Mucosa of rectum (tissue), 2 donors: ENCODE measurements at regions not wholly inside any gene's neighbourhood (a gene's known extent, or its start where the extent isn't known, plus 50 kb on each side); places are given as distances from the start of the nearest gene placed in this dataset.

Source experiments
- H3K27ac ChIP-seq, 2 donors: one replicate each; pipeline ENCODE4 v1.7.0; 2013; ENCODE audit warnings: inconsistent platforms in 2 of 2, low read depth in 2 of 2, low read length in 2 of 2
- H3K27me3 ChIP-seq, 2 donors: one replicate each; pipeline ENCODE4 v1.7.0; 2013; ENCODE audit warnings: low read length in 2 of 2; ENCODE audit not compliant: control insufficient read depth in 2 of 2, insufficient read depth in 2 of 2
- H3K36me3 ChIP-seq, 2 donors: one replicate each; pipeline ENCODE4 v1.7.0; 2013; ENCODE audit warnings: low read length in 2 of 2; ENCODE audit not compliant: control insufficient read depth in 2 of 2, insufficient read depth in 2 of 2
- H3K4me1 ChIP-seq, 2 donors: one replicate each; pipeline ENCODE4 v1.7.0; 2013; ENCODE audit warnings: low read length in 2 of 2, mild to moderate bottlenecking in 1 of 2; ENCODE audit not compliant: control insufficient read depth in 2 of 2, insufficient read depth in 2 of 2
- H3K4me3 ChIP-seq, 2 donors: one replicate each; pipeline ENCODE4 v1.7.0; 2013; ENCODE audit warnings: low read length in 2 of 2
- H3K9ac ChIP-seq, 2 donors: one replicate each; pipeline ENCODE4 v1.7.0; 2013; ENCODE audit warnings: low read length in 2 of 2, low read depth in 1 of 2, mild to moderate bottlenecking in 1 of 2
- H3K9me3 ChIP-seq, 2 donors: one replicate each; pipeline ENCODE4 v1.7.0; 2013; ENCODE audit warnings: low read length in 2 of 2; ENCODE audit not compliant: control insufficient read depth in 2 of 2
- donor health status: healthy.
- donor health status: Normal muscosa, but diverticular disease.

DNA sequence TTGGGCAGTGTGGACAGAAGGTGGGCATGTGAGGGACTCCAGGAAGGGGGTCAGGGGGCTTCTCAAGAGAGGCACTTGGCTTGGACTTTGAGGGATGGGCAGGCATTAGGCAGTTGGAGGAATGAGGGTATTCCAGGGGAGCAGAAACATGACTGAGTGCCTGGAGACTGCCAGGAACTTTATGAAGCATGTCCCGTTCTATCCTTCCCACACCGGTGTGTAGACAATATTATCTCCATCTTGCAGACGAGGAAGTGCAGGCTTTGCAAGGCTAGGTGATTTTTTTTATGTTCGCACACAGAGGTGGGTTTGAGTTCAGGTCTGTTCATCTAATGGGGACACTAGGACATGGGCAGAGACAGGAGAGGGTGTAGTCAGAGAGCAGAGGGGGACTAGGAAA, 162.7 kb downstream of the RPS24 start:
- H3K9ac ChIP-seq, result no peak overlapping the region
- H3K36me3 ChIP-seq, result no peaks in the 10 kb centered on the region

DNA sequence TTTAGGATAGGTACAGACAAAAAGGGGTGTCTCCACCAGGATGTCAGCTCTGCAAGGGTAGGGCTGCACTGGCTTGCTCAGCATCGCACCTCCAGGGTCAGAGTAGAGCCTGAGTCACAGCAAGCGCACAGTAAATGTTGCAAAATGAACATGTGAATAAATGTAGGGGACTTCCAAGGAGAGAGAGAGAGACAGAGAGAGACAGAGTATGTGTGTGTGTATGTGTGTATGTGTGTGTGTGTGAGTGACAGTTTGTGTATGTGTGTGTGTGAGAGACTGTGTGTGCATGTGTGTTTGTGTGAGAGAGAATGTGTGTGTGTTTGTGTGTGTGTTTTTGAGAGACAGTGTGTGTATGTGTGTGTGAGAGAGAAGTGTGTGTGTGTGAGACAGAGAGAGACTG, 163.3 kb downstream of the RPS24 start:
- H3K27ac ChIP-seq, result no peak overlapping the region
- no peaks in the 10 kb centered on the region for H3K27me3 ChIP-seq
- no peak overlapping the region for H3K4me3 ChIP-seq
- H3K4me1 ChIP-seq, result no peaks in the 10 kb centered on the region
- H3K9me3 ChIP-seq, result peaks cover 0 to 2% of the 10 kb centered on the region in 2 donors
- H3K36me3 ChIP-seq, result no peaks in the 10 kb centered on the region
- no peak overlapping the region for H3K9ac ChIP-seq

More for the DNA sequence above, 162.7 kb downstream of the RPS24 start:
- H3K4me3 ChIP-seq, result no peak overlapping the region
- no peaks in the 10 kb centered on the region for H3K4me1 ChIP-seq
- no peak overlapping the region for H3K27ac ChIP-seq
- peaks cover 0 to 2% of the 10 kb centered on the region in 2 donors for H3K9me3 ChIP-seq
- no peaks in the 10 kb centered on the region for H3K27me3 ChIP-seq

DNA sequence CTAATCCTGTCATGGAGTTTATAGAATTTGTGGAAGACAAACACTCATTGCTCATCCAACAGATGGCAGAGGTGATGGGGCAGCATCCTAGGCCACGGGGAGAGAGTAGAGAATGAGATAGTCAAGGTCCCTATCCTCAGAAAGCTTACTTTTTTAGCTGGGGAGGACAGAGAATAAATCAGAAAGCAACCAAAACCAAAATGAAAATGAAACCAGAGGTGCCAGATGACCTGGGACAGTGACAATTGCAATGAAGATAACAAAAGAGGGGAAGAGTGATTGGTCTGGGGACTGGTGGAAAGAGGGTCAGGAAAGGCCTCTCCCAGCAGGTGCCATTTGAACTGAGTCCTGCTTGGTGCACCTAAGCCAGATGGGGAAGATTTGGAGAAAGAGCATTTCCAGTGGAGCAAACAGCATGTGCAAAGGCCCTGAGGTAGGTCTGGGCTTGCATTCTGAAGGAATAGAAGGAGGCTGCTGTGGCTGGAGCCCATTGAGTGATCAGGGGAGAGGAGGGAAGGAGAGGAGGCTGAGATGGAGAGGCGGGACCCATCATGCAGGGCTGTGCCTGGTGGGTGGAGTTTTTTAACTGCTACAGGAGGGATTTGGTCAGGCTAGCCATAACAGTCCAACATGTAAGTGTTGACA, 164.1 kb downstream of the RPS24 start:
- Histone ChIP-seq H3K4me3 (no peak overlapping the region), H3K27ac (no peak overlapping the region), H3K36me3 (no peaks in the 10 kb centered on the region), H3K9ac (no peak overlapping the region), H3K9me3 (peaks cover 0 to 2% of the 10 kb centered on the region in 2 donors), H3K4me1 (no peaks in the 10 kb centered on the region), H3K27me3 (no peaks in the 10 kb centered on the region)

DNA sequence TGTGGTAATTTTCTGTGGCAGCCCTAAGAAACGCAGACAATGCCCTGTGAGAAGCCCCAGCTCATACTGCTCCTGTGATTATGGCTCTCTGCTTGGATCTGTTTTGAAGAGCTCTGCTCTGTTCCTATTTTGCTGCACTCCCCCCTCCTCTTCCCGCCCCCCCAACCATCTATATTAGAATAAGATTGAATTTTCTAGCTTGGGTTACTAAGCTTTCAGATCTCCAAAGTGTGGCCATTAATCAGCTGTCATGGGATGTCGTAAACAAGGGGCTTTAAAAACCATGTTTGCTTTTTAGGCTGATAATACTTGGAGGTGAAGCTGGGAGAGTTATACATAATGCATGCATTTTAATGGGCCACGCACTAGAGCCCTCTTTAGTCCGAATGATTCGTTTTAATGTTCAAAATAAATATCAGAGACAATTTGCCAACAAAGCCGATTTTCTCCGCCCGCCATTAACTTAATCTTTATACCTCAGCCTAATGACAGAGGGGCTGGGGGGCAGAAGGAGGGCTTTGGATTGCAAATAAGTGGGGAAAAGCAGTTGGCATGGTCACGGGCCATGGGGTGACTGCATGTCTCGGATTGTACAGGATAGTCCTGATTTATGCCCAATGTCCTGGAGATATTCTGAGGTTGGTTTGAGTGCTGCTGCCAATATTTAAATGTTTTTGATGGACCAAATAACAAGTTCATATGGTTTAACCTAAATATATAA, 165.5 kb downstream of the RPS24 start:
- no peak overlapping the region for H3K9ac ChIP-seq
- no peaks in the 10 kb centered on the region for H3K27me3 ChIP-seq
- no peak overlapping the region for H3K27ac ChIP-seq
- H3K4me3 ChIP-seq, result no peak overlapping the region
- H3K9me3 ChIP-seq, result no peaks in the 10 kb centered on the region
- H3K36me3 ChIP-seq, result no peaks in the 10 kb centered on the region
- H3K4me1 ChIP-seq, result no peaks in the 10 kb centered on the region

DNA sequence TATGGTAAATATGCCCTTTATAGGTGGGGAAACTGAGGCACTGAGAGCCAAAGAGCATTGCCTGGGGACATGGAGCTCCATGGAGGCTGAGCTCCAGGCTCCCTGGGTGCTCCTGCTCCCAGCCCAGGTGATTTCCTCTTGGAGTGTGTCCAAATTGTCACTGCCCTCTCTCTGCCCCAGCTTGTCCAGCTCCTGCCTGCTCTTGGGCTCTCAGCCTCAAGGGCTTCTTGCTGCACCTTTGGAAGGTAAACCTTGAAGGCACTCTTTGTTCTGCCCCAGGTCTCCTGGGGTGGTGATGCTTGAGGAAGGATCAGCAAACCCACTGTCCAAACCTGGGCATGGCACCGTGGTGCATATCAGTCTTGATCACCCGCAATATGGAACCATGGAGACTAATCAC, 166.1 kb downstream of the RPS24 start:
- no peak overlapping the region for H3K9ac ChIP-seq
- H3K4me1 ChIP-seq, result no peaks in the 10 kb centered on the region

DNA sequence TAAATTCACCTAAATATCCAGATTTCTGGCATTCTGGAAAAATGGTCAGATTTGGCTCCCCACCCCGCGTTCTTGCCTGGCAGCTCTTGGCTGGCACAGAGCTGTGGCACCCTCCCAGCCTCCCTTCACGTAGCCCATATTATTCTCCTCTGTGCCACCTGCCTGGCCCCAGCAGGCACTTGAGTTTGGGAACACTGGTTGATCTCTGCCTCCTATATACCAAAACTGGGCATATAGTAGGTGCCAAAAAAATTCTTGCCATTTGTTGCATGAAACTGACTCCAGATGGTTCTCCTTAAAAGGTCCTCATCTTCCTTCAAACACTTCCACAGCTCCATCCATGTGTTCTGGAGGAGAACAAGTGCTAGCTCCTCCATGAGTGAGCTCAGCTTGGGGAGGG, 167.0 kb downstream of the RPS24 start:
- H3K4me1 ChIP-seq, result no peaks in the 10 kb centered on the region
- no peak overlapping the region for H3K27ac ChIP-seq
- H3K4me3 ChIP-seq, result no peak overlapping the region
- H3K9ac ChIP-seq, result no peak overlapping the region
- H3K9me3 ChIP-seq, result no peaks in the 10 kb centered on the region
- H3K27me3 ChIP-seq, result no peaks in the 10 kb centered on the region
- no peaks in the 10 kb centered on the region for H3K36me3 ChIP-seq

More for the DNA sequence above, 166.1 kb downstream of the RPS24 start:
- H3K9me3 ChIP-seq, result no peaks in the 10 kb centered on the region
- no peak overlapping the region for H3K4me3 ChIP-seq
- no peaks in the 10 kb centered on the region for H3K27me3 ChIP-seq
- no peak overlapping the region for H3K27ac ChIP-seq
- no peaks in the 10 kb centered on the region for H3K36me3 ChIP-seq

DNA sequence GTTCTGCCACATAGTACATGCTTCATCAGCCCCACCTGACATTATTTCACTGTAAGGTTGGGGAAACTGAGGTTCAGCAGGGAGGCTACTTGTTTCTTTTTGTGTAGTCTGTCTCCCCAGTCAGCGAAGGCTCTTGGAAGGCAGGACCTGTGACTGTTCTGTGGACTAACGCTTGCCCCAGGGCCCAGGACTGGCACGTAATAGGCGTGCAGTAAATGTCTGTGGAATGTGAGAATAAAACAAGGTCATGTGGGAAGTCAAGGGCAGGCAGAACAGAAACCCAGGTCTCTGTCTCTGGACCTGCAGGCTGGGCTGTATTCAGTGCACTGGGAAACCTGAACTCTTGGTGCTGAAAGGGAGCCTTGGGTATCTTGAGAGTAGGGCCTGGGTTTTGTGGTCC, 168.7 kb downstream of the RPS24 start:
- Histone ChIP-seq H3K9ac (no peak overlapping the region), H3K4me1 (no peaks in the 10 kb centered on the region), H3K4me3 (no peak overlapping the region), H3K9me3 (no peaks in the 10 kb centered on the region), H3K36me3 (no peaks in the 10 kb centered on the region), H3K27me3 (no peaks in the 10 kb centered on the region), H3K27ac (no peak overlapping the region)

DNA sequence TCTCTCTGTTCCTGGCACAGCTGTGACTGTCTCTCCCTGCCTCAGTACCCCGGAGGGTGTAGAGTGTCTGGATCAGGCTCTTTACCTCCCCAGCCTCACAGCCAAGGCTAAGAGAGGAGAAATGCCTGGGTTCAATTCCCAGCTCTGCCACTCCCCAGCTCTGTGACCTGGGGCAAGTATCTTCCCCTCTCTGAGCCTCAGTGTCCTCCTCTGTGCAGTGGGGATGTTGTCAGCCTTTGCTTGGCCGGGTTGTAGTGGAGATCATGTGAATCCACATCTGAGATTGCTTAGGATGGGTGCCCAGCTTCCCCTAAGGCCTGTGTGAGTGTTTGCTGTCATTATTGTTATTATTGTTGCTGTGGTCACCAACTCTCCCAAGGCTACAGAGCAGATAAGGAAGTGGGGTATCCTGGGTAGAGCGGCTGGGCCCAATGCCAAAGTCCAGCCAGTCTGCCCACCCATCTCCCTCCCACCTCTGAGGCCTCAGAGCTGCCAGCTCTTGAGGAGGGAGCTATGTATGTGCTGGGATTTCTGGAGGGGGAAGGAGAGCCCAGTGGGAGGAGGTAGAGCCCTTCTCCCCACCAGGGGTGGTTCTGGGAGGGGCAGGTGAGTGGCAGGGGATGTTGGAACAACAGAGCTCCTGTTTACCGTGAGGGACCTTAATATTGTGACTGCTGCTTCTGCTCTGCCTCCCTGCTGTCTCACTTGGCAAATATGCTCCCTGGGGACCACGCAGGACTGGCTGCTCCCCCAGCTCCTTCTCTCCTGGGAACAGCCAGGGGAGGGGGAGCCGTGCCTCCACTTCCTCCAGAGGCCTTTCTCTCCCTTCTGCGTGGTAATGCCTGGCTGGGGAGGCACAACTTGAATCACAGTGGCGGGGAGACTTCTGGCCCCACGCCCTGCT, 170.5 kb downstream of the RPS24 start:
- no peaks in the 10 kb centered on the region for H3K27me3 ChIP-seq
- H3K36me3 ChIP-seq, result no peaks in the 10 kb centered on the region
- H3K9me3 ChIP-seq, result no peaks in the 10 kb centered on the region
- no peak overlapping the region for H3K4me3 ChIP-seq
- H3K27ac ChIP-seq, result no peak overlapping the region
- H3K9ac ChIP-seq, result no peak overlapping the region
- H3K4me1 ChIP-seq, result no peaks in the 10 kb centered on the region

DNA sequence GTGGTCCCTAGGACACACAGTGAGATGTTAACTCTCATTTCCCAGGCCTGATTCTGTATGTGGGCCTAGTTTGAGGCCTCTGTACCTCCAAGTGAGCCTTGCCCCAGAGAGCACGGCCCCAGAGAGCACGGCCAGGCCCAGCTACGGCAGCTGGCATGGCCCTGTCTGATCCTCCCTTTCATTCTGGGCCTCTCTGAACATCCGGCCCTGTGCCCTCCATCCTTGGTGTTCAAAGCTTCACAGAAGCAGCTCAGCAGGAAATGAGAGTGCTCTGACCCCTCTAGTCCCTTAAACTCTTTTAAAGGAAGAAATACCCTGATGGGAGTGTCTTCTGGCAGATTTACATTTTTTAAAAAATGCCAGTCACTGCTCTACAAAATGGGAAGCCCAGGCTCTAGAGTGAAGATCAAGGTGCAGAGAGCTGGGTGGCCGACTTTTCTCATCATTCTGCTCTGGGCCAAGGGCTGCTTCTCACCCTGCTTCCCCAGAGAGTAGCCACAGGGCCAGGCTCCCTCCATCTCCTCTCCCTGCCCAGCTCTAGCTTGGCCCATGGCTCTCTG, 171.9 kb downstream of the RPS24 start:
- Histone ChIP-seq H3K27ac (no peak overlapping the region), H3K4me3 (no peak overlapping the region), H3K9ac (no peak overlapping the region), H3K9me3 (no peaks in the 10 kb centered on the region), H3K27me3 (no peaks in the 10 kb centered on the region), H3K36me3 (no peaks in the 10 kb centered on the region), H3K4me1 (no peaks in the 10 kb centered on the region)

DNA sequence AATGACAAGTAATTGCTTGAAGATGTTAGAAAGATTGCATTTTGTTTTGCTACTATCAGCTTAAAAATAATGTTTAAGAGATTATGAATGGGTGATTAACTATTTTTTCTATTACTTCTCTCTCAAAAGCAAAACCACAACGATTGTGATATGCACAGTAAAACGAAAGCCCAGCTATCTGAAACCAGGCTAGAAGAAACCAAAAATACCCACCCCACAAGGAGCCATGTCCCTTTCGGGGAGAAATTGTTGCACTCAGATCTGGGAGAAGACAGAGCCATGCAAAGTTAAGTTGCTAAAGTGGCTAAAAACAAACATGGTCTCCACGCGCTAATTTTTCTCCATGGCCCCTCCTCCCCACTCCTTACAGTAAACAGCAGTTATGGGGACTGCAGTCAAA, 173.6 kb downstream of the RPS24 start:
- H3K9ac ChIP-seq, result no peak overlapping the region
- no peaks in the 10 kb centered on the region for H3K36me3 ChIP-seq
- H3K27me3 ChIP-seq, result no peaks in the 10 kb centered on the region
- H3K4me3 ChIP-seq, result no peak overlapping the region
- no peaks in the 10 kb centered on the region for H3K9me3 ChIP-seq
- no peaks in the 10 kb centered on the region for H3K4me1 ChIP-seq
- H3K27ac ChIP-seq, result no peak overlapping the region
